Stimulated activated CD8-positive, alpha-beta memory T cell treated with anti-CD3 and anti-CD28 coated beads, Interleukin-4, amount 100 ng/mL, for 48 hours (primary cell): ENCODE measurements at regions not wholly inside any gene's neighbourhood (a gene's known extent, or its start where the extent isn't known, plus 50 kb on each side); places are given as distances from the start of the nearest gene placed in this dataset.
"Not testable (repeated sequence)": the region's sequence is repeated elsewhere in the genome, so short reads cannot be mapped to it uniquely, and the experiment has no call there.

Source experiments
- DNase-seq: peaks from one replicate; pipeline ENCODE4 v3.0.0-alpha.2; 2020

GRCh38 chr11:134739136-134739535 is 327.1 kb upstream of the B3GAT1 start:
- DNase-seq, result no peak

- DNase-seq, result no peak
Observed at GRCh38 chr11:134738581-134738980, 326.5 kb upstream of the B3GAT1 start.

GRCh38 chr11:134737563-134738510 is 325.8 kb upstream of the B3GAT1 start:
- no peak for DNase-seq

GRCh38 chr11:134736251-134736947 is 324.4 kb upstream of the B3GAT1 start:
- DNase-seq, result no peak

GRCh38 chr11:134734894-134735293 is 322.9 kb upstream of the B3GAT1 start:
- DNase-seq, result no peak

GRCh38 chr11:134734141-134734845 is 322.3 kb upstream of the B3GAT1 start:
- DNase-seq, result no peak

GRCh38 chr11:134733646-134734045 is 321.6 kb upstream of the B3GAT1 start:
- no peak for DNase-seq

GRCh38 chr11:134731213-134731961 is 319.3 kb upstream of the B3GAT1 start:
- no peak for DNase-seq

GRCh38 chr11:134730561-134731212 is 318.6 kb upstream of the B3GAT1 start:
- DNase-seq, result no peak

- DNase-seq, result no peak
Observed at GRCh38 chr11:134730101-134730500, 318.1 kb upstream of the B3GAT1 start.

- DNase-seq, result no peak
Observed at GRCh38 chr11:134728186-134728585, 316.1 kb upstream of the B3GAT1 start.

GRCh38 chr11:134727636-134728035 is 315.6 kb upstream of the B3GAT1 start:
- DNase-seq, result no peak

- no peak for DNase-seq
Observed at GRCh38 chr11:134727204-134727603, 315.2 kb upstream of the B3GAT1 start.

GRCh38 chr11:134725716-134726639 is 313.9 kb upstream of the B3GAT1 start:
- no peak for DNase-seq

- DNase-seq, result no peak
Observed at GRCh38 chr11:134725211-134725610, 313.2 kb upstream of the B3GAT1 start.

- no peak for DNase-seq
Observed at GRCh38 chr11:134724779-134725140, 312.7 kb upstream of the B3GAT1 start.

GRCh38 chr11:134724106-134724778 is 312.2 kb upstream of the B3GAT1 start:
- no peak for DNase-seq

GRCh38 chr11:134720691-134721070 is 308.6 kb upstream of the B3GAT1 start:
- DNase-seq, result not testable (repeated sequence)

GRCh38 chr11:134719940-134720690 is 308.1 kb upstream of the B3GAT1 start:
- DNase-seq, result not testable (repeated sequence)

- DNase-seq, result no peak
Observed at GRCh38 chr11:134719397-134719796, 307.4 kb upstream of the B3GAT1 start.
